ENCODE measurements at regions not wholly inside any gene's neighbourhood (a gene's known extent, or its start where the extent isn't known, plus 50 kb on each side); places are given as distances from the start of the nearest gene placed in this dataset.

DNA sequence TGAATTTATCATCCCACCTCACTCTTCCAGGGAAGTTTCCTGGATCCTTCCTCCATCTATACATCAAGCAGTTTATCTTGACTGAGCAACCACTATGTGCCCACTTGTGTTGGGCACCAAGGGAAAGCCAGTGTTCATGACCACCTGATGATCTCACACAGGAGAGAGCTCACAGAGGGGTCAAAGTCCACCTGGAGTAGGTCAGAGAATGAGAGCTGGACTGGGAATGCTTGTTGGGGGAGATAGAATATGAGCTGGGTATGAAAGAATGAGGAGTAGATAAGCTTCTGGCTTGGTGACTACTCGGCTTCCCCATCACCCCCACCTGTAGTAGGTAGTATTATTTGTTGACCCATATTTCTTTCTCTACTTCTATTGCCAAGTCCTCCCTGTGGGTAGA, 72.2 kb upstream of the CYRIA start:
- TF ChIP-seq POLR2A (IDR thresholded peaks at IDR 0.05) (no peak), POLR2AphosphoS5 (IDR thresholded peaks at IDR 0.05; ENCODE audit: insufficient read depth in 1 of 2, low read depth in 1 of 2) (no peak)
- TF ChIP-seq, protein P1, sequence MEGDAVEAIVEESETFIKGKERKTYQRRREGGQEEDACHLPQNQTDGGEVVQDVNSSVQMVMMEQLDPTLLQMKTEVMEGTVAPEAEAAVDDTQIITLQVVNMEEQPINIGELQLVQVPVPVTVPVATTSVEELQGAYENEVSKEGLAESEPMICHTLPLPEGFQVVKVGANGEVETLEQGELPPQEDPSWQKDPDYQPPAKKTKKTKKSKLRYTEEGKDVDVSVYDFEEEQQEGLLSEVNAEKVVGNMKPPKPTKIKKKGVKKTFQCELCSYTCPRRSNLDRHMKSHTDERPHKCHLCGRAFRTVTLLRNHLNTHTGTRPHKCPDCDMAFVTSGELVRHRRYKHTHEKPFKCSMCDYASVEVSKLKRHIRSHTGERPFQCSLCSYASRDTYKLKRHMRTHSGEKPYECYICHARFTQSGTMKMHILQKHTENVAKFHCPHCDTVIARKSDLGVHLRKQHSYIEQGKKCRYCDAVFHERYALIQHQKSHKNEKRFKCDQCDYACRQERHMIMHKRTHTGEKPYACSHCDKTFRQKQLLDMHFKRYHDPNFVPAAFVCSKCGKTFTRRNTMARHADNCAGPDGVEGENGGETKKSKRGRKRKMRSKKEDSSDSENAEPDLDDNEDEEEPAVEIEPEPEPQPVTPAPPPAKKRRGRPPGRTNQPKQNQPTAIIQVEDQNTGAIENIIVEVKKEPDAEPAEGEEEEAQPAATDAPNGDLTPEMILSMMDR (IDR thresholded peaks at IDR 0.05), result no peak
